Activated CD8-positive, alpha-beta memory T cell treated with anti-CD3 and anti-CD28 coated beads for 1 hour (primary cell): ENCODE measurements at regions not wholly inside any gene's neighbourhood (a gene's known extent, or its start where the extent isn't known, plus 50 kb on each side); places are given as distances from the start of the nearest gene placed in this dataset.
"Not testable (repeated sequence)": the region's sequence is repeated elsewhere in the genome, so short reads cannot be mapped to it uniquely, and the experiment has no call there.

ENCODE experiments used
- DNase-seq, 2 donors: peaks; one replicate each; pipeline ENCODE4 v3.0.0-alpha.2; 2020; ENCODE audit warnings: low read depth in 1 of 2; ENCODE audit errors: extremely low read depth in 1 of 2

DNA sequence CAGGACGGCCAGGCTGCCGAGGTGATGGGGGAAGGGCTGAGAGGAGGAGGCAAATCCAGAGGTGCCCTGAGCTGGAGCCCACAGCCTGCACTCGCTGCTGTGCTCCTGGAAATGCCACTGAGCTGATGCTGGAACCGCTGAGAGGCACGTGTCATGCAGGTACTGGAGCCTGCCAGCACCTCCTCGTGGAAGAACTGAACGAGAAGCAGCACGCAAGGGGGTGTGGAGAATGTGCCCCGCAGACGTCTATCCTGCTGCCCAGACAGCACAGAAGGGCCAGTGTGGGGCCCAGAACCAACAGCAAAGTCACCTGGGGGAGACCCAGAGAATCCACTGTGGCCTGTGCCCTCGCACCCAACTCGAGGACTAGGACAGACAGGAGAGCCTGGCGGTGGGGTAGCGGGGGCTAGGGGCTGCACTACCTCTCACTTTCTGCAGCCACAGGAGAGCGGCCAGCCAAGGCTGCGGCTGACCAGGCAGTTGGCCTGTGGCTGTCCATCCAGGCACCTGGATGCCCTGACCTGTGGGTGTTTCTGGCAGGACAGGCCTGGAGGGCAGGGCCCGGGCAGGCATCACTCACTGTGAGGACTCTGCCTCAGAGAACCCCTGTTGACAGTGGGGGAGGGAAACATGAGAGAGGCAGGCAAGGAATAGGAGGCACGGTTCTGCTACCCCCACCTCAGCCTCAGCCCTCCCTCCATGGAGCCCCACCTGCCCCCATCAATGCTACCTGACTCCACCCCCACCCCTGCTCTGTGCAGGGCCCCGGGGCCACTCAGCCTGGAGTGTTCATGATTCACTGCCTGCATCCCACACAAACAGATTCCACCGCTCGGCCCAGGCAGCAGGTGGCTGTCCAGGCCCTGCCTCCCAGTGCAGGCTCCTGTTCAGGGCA lies 213.1 kb downstream of the TBC1D2B start:
- no peak for DNase-seq

DNA sequence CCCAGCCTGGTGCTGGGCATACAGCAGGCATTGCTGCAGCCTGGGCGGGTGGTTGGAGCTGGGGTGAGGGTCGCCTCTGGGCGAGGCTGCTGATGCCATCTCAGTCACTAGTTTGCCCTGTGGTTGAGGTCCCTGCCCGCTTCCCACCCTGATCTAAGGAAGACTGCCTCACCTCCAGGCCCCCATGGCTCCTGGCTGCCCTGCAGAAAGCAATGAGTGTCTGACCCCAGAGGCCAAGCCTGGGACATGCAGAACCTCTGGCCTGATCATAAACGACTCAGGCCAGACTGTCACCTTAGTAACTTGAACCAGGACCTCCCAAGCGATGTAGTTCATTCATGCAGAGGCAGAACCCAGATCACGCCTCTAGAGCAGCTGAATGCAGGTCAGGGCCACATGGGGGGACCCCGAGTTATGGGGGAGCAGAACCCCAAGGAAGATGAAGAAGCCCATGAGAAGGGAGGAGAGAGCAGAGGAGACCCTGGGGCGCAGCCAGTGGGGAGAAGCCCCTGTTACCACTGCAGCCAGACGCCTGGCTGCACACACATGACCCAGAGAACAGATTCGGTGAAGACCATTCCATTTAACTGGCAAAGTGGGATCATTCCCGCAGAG lies 213.9 kb downstream of the TBC1D2B start:
- DNase-seq = no peak

DNA sequence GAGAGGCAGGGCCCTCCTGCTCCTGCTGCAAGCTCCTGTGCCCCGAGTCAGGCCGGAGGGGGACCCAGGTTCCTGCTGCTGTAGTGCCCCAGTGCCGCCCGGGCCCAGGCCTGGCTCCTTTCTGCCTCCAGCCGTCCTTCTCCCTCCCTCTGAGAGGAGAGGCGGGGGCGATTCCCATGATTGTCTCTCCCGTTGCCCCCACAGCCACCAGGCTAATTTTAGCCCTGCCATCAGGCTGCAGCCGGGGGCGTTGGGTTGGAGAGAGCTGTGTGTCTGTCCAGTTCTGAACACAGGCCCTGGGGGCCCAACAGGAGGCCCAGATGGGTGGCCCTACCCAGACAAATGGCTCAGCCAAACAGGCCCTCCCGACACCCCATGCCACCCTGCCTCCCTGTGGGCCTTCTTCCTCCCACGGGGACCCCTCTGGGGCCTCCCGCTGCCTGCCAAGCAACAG lies 214.8 kb downstream of the TBC1D2B start:
- DNase-seq = no peak

DNA sequence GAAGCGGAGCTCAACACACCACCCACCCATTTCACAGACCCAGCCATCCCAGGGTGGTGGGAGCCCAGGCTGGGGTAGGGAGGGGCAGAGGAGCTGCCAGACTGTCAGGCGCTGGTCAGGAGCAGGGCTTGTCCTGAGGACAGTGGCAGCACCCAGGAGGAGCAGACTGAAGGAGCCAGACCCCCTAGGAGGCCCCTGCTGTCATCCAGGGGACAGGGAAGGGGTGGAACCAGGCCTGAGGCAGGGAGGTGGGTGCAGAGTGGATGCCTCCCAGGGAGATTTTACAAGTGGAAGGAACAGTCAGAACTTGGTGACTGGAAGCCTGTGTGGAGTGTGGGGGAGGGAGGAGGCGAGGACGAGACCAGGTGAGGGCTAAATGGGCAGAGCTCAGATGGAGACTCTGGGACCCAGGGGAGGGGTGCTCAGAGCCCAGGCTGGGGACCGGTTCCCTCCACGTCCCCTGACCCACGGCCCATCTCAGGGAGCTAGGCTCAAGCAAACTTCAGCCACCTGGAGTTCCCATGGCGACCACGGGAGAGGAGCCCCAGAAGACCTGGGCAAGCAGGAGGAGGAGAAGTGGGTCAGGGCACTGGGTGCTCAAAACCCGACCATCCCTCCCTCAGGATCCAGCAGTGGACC lies 215.4 kb downstream of the TBC1D2B start:
- DNase-seq = not testable (repeated sequence)

DNA sequence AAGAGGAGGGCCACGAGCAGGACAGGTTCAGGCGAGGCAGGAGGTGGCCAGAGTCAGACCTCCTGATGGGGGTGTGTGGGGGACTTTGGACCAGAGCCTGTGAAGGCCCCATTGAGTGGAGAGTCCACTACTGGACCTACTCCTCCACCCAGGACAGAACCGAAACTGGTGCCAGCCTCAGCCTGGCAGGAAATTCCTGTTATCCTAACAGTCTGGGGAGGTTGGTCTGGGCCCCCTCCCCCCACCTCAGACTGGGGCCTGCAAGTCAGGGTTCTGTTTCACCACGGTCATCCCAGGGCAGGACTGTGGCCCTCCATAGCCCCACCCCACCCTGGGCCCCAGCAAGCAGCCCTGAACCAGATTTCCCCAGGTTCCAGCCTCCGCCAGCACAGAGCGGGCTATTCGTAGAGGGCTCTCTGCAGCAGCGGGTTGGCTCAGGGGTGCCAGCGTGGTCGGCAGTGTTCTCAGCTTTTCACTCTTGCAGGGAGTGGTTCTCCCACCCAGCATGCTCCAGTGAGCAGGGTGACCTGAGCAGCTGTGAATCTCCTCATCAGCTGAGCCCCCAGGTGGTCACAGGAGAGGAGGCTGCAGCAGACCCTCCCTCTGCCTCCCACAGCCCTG lies 217.3 kb downstream of the TBC1D2B start:
- no peak for DNase-seq

DNA sequence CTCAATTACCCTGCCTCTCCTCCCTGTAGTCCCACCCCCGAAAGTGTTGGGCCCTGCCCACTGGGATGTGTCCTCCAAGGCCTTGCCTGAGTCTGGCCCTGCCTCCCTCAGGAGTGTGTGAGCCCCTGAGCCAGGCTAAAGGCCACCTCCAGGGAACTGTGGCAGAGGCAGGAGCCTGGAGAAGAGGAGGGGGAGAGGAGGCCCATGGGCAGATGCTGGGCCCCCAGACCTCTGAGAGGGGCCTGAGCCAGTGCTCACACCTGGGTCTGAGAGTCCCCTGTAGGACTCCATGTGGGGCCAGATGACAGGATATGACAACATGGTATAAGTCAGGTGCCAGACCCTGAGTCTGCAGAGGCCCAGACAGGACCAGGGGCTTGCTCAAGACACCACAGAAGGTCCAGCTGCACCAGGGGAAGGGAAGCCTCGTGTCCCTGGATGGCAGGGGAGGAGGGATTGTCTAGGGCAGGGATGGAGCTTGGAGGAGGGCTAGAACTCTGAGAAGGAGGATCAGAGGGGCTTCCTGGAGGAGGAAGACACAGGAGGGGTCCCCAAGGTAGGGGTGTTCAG lies 217.9 kb downstream of the TBC1D2B start:
- no peak for DNase-seq

DNA sequence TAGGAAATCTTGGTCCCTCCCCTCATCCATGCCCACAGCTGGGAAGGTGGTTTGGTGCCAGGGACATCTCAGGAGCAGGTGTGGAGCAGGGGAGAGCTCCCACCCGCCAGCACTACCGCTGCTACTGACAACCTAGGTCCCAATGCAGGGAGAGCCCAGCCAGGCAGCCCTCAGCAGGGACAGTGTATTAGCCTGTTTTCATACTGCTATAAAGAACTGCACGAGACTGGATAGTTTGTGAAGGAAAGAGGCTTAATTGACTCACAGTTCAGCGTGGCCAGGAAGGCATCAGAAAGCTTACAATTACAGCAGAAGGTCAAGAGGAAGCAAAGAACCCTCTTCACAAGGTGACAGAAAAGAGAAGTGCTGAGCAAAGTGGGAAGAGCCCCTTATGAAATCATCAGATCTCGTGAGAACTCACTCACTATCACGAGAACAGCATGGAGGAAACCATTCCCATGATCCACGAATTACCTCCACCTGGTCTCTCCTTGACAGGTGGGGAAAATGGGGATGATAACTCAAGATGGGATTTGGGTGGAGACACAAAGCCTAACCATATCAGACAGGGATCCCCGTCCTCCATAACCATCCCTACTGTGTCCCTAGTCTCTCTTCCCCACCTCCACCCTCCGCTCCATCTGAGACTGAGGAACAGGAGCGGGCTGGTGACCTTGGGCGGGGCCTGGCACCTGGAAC lies 218.6 kb downstream of the TBC1D2B start:
- no peak for DNase-seq

DNA sequence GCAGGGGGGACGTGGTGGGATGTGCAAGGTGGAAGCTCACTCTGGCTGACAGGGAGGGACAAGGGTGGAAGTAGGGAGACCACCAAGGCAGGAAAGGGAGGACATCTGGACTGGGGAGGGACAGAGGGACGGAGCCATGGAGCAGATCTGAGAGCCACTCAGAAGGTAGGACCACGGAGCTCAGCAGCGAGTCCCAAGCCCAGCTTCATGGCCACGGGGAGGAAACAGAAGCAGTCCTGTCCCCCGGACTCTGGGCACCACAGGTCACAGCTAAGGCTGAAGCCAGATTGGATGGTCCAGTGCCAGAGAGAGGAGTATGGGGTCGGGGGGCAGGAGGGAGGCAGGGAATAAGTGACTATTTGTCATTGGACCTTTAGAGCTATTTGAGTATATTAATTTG lies 220.1 kb downstream of the TBC1D2B start:
- no peak for DNase-seq

DNA sequence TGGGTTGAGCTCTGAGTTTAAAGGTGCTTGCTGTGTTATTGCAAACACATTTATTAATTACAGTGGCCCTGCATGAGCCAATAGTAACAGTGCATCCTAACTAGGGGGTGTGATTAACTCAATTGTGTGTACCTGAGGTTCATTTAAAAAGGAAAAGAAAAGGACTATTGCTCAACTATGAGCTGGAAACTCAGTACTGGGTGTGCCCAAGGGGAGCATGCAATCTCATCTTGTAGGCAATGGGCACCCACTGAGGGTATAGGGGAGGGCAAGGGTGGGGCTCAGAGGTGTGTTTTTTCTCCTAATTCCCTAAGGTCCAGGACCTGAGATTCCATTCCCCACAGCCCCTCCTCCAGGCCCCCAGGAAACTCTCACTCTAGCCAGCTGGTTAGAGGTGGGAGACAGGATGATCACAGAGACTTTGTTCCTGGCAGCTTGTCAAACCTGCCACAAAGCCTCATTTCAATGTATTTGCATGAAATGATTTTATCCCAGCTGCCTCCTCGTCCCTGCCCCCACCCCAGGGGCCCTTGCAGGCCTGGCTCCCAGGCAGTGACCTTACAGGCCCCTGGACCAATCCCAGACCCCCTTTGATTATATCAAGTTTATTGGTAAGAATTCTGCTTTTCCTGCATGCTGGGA lies 220.7 kb downstream of the TBC1D2B start:
- no peak for DNase-seq

DNA sequence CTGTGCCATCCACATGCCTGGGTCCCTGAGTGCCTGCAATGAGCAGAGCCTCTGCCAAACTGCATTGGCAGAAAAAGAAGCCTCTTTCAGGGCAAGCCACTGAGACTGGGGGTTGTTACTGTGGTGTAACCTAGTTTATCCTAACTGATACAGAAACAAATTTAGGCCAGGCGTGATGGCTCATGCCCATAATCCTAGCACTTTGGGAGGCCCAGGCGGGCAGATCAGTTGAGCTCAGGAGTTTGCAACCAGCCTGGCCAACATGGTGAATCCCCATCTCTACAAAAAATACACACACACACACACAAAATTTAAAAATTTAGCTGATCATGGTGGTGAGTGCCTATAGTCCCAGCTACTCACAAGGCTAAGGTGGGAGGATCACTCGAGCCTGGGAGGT lies 221.6 kb downstream of the TBC1D2B start:
- no peak for DNase-seq

DNA sequence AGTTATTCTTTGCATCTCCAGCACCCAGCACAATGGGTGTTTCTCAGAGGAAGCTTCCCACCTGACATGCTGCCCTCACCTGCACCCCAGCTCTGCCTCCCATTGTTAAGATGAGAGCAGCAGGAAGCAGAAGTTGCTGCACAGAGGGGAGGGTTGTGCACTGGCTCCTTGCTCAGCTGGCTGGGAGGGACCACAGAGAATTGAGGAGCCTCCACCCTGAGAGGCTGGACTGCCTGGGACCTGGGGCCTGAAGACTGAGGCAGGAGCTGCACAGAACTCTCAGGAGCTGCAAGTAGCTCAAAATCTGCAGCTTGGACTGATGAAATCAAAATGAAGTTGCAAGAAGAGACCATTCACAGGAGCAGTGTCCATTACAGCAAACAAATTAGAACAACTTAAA lies 222.3 kb upstream of the LINGO1 start:
- no peak for DNase-seq

DNA sequence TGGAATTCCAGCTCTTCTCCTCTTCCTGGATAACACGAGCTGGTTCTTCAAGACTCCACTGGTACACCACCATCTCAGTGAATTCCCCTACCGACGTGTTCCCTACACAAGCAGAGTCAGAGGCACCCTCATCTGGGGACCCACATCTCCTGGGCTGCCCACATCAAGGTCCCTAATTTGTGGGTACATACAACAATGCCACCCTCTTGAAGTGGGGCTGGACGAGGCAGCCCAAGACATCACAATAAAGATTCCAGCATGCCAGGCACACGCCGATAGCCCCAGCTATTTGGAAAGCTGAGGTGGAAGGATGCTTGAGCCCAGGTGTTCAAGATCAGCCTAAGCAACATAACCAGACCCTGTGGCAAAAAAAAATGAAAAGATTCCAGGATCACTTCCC lies 221.2 kb upstream of the LINGO1 start:
- DNase-seq = no peak

DNA sequence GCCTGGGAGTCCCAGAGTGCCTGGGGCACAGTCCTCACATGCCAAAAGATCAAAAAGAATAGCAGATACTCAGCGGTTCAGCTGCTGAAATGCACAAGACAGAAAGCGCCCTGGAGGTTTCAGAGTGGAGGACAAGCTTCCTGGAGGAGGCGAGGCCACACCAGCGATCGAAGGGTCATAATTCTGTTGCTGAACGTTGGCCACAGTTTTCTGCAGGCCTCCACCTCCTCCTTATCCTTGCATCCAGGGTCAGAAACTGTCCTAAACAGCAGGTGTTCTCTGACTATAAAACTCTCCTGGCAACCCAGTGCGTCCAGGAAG lies 220.3 kb upstream of the LINGO1 start:
- no peak for DNase-seq

DNA sequence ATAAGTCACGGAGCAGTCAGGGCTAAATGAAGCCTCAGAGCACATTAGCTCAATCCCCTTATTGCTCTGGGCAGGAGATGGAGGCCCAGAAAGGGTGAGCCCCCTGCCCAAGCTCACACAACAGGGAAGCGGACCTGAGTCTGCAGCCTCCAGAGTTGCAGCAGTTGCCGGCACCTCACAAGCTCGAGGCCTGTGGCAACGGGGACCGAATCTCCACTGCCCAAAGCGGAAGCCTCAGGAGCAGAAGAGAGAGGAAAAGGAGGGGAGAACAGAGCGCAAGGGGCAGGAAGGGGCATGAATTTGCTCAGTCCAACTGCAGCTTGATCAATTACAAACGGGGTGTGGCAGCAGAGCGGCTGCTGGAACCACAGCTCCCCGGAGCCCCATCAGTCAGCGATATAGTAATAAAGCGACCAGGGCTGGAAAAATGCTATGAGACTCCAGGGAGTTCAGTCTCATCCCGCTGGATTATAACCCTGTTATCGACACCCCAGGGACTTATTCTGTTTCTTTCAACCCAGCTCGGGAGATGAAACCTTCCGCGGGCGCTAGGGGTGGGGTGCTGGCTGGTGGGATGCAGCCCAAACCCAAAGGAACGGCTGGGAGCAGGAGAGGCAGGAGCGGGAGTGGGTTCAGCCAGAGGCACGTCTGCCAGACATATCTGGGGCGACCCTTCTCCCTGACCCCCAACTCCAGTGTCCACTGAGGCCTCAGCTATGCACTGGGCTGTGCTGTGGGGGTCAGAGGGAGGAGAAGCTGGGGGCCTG lies 219.7 kb upstream of the LINGO1 start:
- DNase-seq = no peak

DNA sequence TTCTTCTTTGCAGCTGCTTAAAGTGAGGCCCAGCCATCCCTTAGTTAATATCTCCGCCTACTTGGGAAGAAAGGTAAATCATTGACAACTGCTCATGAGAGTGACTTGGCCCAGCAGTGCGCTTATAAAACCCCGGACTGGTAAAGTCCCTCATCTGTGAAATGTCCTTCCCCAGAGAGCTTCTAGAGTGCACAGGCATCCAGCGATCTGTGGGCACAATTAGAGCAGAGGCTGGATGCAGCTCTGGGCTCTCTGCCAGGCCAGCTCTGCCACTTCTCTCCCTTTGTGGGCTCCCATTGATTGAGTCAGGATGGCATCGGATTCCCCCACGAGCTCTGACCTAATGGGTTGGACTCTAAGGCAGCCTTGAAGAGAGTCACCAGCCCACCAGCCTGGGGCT lies 219.0 kb upstream of the LINGO1 start:
- DNase-seq = no peak

DNA sequence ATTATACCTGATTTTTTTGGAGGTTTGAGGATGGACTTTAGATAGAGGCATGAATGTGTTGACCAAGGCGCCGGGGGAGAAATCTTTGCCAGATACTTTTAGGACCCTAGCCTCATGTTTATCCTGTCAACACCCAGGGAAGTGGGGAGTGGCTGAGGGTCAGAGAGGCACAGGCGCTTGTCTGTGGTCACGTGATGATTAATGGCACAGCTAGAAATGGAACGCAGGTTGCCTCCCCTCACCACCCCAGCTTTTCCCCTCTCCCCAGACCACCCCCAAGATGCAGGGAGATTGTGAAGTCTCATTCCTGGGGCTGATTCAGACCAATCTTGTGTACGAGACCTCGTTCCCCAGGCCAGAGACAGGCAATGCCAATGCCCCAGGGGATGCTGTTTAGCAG lies 218.4 kb upstream of the LINGO1 start:
- DNase-seq = no peak

DNA sequence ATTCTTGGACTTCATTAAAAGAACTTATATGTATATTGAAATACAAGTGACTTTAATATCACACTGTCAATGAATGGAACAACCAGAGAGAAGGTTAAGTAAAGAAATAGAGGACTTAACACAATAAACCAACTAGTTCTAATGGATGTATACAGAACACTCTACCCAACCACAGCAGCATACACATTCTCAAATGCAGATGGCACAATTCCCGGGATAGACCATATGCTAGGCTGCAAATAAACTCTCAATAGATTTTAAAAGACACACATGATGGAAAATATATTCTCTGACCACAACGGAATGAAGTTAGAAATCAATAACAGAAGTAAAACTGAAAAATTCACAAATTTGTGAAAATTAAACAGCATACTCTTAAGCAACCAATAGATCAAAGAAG lies 214.3 kb upstream of the LINGO1 start:
- DNase-seq = no peak

DNA sequence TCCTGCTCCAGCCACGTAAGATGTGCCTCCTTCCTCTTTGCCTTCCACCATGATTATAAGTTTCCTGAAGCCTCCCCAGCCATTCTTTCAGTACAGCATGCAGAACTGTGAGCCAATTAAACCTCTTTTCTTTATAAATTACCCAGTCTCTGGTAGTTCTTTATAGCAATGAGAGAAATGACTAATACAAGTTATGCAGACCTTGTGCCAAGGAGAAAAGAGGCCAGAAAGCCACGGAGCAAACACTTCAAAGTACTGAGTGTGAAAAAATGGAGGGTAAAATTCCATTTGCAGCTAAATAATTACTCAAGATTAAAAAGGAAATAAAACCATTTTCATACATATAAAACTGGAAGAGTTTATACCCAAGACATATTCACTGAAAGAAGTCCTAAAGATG lies 213.6 kb upstream of the LINGO1 start:
- no peak for DNase-seq

DNA sequence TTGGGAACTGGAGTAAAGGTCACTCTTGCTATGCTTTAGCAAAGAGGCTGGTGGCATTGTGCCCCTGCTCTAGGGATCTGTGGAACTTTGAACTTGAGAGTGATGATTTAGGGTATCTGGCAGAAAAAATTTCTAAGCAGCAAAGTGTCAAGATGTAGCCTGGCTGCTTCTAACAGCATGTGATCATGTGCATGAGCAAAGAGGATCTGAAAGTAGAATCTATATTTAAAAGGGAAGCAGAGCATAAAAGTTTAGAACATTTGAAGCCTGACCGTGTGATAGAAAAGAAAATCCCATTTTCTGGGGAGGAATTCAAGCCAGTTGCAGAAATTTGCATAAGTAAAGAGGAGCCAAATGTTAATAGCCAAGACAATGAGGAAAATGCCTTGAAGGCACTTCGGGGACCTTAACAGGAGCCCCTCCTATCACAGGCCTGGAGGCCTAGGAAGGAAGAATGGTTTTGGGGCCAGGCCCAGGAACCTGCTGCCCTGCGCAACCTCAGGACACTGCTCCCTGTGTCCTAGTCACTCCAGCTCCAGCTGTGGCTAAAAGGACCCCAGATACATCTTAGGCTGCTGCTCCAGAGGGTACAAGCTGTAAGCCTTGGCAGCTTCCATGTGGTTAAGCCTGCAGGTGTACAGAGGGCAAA lies 212.2 kb upstream of the LINGO1 start:
- no peak for DNase-seq
